MG63 (cell line): ENCODE measurements at regions not wholly inside any gene's neighbourhood (a gene's known extent, or its start where the extent isn't known, plus 50 kb on each side); places are given as distances from the start of the nearest gene placed in this dataset.
"Not testable (repeated sequence)": the region's sequence is repeated elsewhere in the genome, so short reads cannot be mapped to it uniquely, and the experiment has no call there.

ENCODE experiments used
- DNase-seq: peaks from one replicate; pipeline ENCODE4 v3.0.0-alpha.2; 2020
- H3K27me3 ChIP-seq: fragments of 250-450 bp; sonication (Bioruptor Pico); 2 replicates; pipeline ENCODE4 v1.5.1; 2020; ENCODE audit warnings: mild to moderate bottlenecking, moderate library complexity
- H3K36me3 ChIP-seq: fragments of 250-450 bp; sonication (Bioruptor Pico); 2 replicates; pipeline ENCODE4 v1.5.1; 2020; ENCODE audit warnings: mild to moderate bottlenecking, moderate library complexity
- H3K4me3 ChIP-seq: fragments of 250-450 bp; sonication (Bioruptor Pico); 2 replicates; pipeline ENCODE4 v1.5.1; 2020; ENCODE audit warnings: mild to moderate bottlenecking, moderate library complexity
- H3K9me3 ChIP-seq: fragments of 250-450 bp; sonication (Bioruptor Pico); 2 replicates; pipeline ENCODE4 v1.5.1; 2020; ENCODE audit warnings: mild to moderate bottlenecking, moderate library complexity

DNA sequence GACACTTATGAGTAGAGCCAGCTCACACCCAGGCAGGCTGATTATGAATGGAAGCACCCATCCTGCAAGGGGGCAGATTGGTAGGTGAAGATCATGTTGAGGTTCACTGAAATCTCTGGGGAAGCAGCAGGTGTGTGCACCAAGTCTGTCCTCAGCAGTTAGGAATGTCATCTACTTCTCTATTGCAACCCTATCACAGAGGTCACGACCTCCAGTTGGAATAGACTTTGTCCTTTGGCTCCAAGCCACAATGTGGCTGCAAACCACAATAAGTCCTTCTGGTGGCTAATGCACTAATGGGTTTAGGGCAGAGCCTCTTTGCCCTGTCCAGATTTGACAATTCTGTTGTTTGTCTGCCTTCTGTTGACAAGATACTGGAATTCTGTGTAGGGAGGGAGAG is 1056.7 kb downstream of the PCDH19 start:
- H3K9me3 ChIP-seq, result no peaks in the 10 kb centered on the region
- no peak for DNase-seq
- no peaks in the 10 kb centered on the region for H3K27me3 ChIP-seq
- H3K36me3 ChIP-seq, result no peaks in the 10 kb centered on the region
- H3K4me3 ChIP-seq, result no peak overlapping the region

DNA sequence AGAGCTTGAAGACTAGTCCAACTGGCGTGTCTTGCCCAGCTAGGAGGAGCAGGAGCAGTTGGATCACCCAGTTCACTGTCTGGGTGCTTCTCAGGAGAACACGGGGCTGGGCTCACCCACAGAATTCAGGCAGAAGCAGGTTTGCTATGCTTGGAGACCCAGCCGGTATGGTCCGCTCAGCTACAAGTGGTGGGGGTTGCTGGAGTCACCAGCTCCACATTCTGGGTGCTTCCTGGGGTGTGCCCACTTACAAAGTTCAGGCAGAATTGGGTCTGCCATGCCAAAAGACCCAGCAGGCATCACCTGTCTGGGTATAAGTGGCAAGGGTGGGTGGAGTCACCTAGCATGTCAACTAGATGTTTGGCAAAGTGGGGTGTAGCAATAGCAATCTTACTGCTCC is 1061.8 kb downstream of the PCDH19 start:
- no peaks in the 10 kb centered on the region for H3K36me3 ChIP-seq
- DNase-seq, result no peak
- no peak overlapping the region for H3K4me3 ChIP-seq
- H3K27me3 ChIP-seq, result no peaks in the 10 kb centered on the region
- H3K9me3 ChIP-seq, result no peaks in the 10 kb centered on the region; the same call in 1 of the 2 replicates

GRCh38 chrX:99308302-99308701 is 1101.8 kb downstream of the PCDH19 start:
- no peaks in the 10 kb centered on the region for H3K36me3 ChIP-seq
- H3K9me3 ChIP-seq, result no peaks in the 10 kb centered on the region
- H3K4me3 ChIP-seq, result no peak overlapping the region
- DNase-seq, result no peak
- no peaks in the 10 kb centered on the region for H3K27me3 ChIP-seq

- no peak for DNase-seq
- H3K36me3 ChIP-seq, result no peaks in the 10 kb centered on the region
- H3K4me3 ChIP-seq, result no peak overlapping the region
- H3K27me3 ChIP-seq, result no peaks in the 10 kb centered on the region
- no peaks in the 10 kb centered on the region for H3K9me3 ChIP-seq
These were observed 1104.5 kb downstream of the PCDH19 start for GRCh38 chrX:99305573-99305972.

DNA sequence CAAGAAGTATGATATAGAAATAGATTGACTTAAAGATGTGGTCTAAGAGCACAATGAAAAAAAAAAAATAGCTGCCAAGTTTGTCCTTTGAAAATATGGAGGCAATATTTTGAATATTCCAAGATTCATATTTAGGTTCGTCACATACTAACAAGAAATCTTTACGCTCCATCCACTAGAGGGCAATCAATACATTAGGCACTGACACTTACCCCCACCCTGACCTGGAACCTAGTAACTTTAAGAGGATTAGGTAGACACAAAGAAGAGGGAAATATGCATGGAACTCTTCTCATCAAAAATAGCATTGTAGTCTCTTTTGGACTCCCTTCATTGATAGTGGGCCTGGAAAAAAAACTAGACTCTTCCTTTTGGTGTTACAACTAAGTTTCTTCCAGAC is 1108.1 kb downstream of the PCDH19 start:
- no peaks in the 10 kb centered on the region for H3K36me3 ChIP-seq
- H3K9me3 ChIP-seq, result no peaks in the 10 kb centered on the region
- no peak overlapping the region for H3K4me3 ChIP-seq
- no peaks in the 10 kb centered on the region for H3K27me3 ChIP-seq
- no peak for DNase-seq

- no peak for DNase-seq
- no peak overlapping the region for H3K4me3 ChIP-seq
- no peaks in the 10 kb centered on the region for H3K27me3 ChIP-seq
- no peaks in the 10 kb centered on the region for H3K36me3 ChIP-seq
- no peaks in the 10 kb centered on the region for H3K9me3 ChIP-seq
These were observed 1138.4 kb downstream of the PCDH19 start for GRCh38 chrX:99271641-99272040.

- Histone ChIP-seq H3K27me3 (no peaks in the 10 kb centered on the region), H3K9me3 (no peaks in the 10 kb centered on the region), H3K36me3 (no peaks in the 10 kb centered on the region), H3K4me3 (no peak overlapping the region)
- no peak for DNase-seq
These were observed 1143.8 kb downstream of the PCDH19 start for GRCh38 chrX:99266255-99266654.

DNA sequence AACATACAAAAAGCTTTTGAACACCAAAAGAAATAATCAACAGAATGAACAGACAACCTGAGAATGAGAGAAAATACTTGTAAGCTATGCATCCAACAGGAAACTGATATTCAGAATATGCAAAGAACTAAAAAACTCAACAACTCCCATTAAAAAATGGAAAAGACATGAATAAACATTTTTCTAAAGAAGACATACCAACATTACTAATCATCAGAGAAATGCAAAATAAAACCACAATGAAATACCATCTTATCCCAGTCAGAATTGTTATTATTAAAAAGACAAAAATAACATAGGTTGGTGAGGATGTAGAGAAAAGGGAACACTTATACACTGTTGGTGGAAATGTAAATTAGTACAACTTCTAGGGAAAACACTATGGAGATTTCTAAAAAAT is 1161.9 kb downstream of the PCDH19 start:
- Histone ChIP-seq H3K36me3 (no peaks in the 10 kb centered on the region), H3K9me3 (no peaks in the 10 kb centered on the region), H3K4me3 (no peak overlapping the region), H3K27me3 (no peaks in the 10 kb centered on the region)
- DNase-seq, result no peak

GRCh38 chrX:99242001-99242400 is 1168.1 kb downstream of the PCDH19 start:
- H3K27me3 ChIP-seq, result no peaks in the 10 kb centered on the region
- DNase-seq, result peak; percentile 0
- H3K9me3 ChIP-seq, result no peaks in the 10 kb centered on the region
- H3K4me3 ChIP-seq, result no peak overlapping the region
- no peaks in the 10 kb centered on the region for H3K36me3 ChIP-seq

DNA sequence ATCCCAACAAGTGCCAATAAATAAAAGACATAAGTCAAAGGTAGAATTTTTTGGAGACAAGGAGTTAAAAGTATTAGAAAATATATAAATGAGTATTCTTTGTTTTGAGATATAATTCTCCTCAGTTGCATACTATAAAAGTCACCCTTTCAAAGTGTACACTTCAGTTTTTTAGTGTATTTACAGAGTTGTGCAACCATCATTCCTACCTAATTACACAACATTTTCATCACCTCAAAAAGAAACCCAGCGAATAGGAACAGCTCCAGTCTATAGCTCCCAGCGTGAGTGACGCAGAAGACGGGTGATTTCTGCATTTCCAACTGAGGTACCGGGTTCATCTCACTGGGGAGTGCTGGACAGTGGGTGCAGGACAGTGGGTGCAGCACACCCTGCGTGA is 1175.7 kb downstream of the PCDH19 start:
- not testable (repeated sequence) for H3K4me3 ChIP-seq

DNA sequence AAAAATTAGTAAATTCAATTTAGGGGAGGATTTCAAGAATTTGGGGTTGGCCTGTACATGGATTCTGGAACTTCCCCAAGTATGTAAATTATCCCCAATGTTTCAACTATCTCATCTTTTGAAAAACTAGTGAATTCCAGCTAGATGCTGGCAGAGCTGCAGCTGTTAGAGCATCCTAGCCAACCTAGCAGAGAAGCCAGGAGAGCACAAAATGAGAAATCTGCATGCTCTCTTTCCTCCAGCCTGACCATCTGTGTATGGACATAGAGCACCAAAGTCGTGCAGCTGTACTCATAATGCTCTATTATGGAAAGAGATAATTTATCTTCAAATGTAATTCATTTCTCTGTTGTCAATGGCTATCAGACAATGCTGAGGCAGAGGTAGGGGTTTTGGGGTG is 1217.7 kb downstream of the PCDH19 start:
- DNase-seq, result no peak
- H3K9me3 ChIP-seq, result no peaks in the 10 kb centered on the region
- no peak overlapping the region for H3K4me3 ChIP-seq
- H3K36me3 ChIP-seq, result no peaks in the 10 kb centered on the region
- no peaks in the 10 kb centered on the region for H3K27me3 ChIP-seq

More for the DNA sequence above, 1175.7 kb downstream of the PCDH19 start:
- not testable (repeated sequence) for H3K9me3 ChIP-seq, H3K36me3 ChIP-seq, DNase-seq, H3K27me3 ChIP-seq

DNA sequence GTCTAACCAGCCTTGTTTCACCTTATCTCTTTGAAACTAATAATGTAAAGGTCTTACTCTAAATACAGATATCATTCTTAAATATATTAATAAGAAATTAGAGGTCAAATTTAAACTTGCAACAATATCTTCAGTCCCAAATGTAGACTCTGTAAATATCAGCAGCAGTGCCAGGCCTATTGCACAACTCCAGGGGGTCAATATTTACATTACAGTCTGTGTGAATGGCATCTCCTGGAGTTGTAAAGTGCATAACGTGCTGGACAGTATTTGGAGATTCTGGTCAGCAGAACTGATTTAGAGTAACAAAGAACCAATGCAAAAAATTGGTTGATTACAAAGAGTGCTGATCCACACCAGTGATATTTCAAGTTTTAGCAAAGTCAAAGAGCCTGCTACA is 1225.9 kb downstream of the PCDH19 start:
- no peaks in the 10 kb centered on the region for H3K27me3 ChIP-seq
- no peaks in the 10 kb centered on the region for H3K36me3 ChIP-seq
- no peaks in the 10 kb centered on the region for H3K9me3 ChIP-seq
- DNase-seq, result no peak
- no peak overlapping the region for H3K4me3 ChIP-seq

DNA sequence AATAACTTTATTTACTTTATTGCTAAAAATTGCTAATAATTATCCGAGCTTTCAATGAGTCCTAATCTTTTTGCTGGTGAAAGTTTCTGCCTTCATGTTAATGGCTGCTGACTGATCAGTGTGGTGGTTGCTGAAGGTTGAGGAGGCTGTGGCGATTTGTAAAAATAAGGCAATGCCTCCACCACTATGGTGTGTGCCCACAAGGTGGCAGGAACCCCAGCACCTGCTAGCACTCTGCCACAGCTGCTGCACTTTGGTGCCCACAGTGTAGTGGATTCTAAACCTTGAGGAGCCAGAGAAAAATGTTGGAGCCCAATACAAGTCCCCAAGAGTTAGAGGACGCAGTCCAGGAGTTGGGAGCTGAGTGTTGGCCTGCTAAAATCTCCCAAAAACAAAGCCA is 1237.1 kb downstream of the PCDH19 start:
- H3K27me3 ChIP-seq, result no peaks in the 10 kb centered on the region
- no peaks in the 10 kb centered on the region for H3K9me3 ChIP-seq
- H3K4me3 ChIP-seq, result no peak overlapping the region
- DNase-seq, result peak; percentile 0
- H3K36me3 ChIP-seq, result no peaks in the 10 kb centered on the region

DNA sequence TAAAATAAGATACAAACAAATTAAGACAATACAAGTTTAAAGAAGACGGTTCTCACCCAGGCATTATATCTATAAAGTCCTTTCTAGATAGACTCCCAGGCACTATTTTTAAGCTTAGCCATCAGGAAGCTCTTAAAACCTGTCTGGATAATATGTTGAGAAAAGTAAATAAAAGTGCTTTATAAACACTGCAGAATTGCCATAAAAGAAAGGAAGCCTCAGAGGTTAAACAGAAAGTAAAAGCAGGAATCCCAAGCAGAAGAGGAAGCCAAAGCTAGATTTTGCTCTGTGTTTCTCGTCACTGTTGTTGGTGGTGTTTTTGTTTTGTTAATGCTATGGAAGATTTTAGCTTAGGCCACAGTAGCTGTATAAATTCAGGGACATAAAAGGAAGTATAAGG is 1267.3 kb downstream of the PCDH19 start:
- Histone ChIP-seq H3K36me3 (no peaks in the 10 kb centered on the region), H3K27me3 (no peaks in the 10 kb centered on the region), H3K4me3 (peak overlapping the region; percentile 7), H3K9me3 (no peaks in the 10 kb centered on the region)
- no peak for DNase-seq

DNA sequence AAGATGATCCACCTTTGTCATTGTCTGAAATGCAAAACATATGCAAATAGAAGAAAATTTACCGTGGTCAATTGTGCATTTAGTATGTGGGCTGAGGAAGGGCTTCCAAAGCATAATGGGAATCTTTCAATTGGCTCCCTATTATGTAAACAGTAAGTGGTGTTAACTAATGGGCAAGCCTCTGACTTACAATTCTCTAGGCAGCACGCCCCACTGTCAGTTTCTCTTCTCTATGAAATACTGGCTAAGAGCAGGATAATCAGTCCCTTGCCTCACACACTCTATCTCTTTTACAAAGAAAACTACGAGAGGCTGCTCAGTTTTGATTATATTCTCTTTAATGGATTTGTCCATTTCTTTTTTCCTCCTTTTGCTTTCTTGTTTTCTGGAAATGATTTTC is 1272.6 kb downstream of the PCDH19 start:
- Histone ChIP-seq H3K27me3 (no peaks in the 10 kb centered on the region), H3K36me3 (no peaks in the 10 kb centered on the region), H3K4me3 (no peak overlapping the region), H3K9me3 (no peaks in the 10 kb centered on the region)
- DNase-seq, result no peak

- no peaks in the 10 kb centered on the region for H3K27me3 ChIP-seq
- no peaks in the 10 kb centered on the region for H3K9me3 ChIP-seq
- no peak overlapping the region for H3K4me3 ChIP-seq
- H3K36me3 ChIP-seq, result no peaks in the 10 kb centered on the region
- DNase-seq, result no peak
These were observed 1293.1 kb downstream of the PCDH19 start for GRCh38 chrX:99117011-99117410.

- Histone ChIP-seq H3K36me3 (no peaks in the 10 kb centered on the region), H3K27me3 (no peaks in the 10 kb centered on the region)
These were observed 1314.0 kb downstream of the PCDH19 start for GRCh38 chrX:99095965-99096635.

DNA sequence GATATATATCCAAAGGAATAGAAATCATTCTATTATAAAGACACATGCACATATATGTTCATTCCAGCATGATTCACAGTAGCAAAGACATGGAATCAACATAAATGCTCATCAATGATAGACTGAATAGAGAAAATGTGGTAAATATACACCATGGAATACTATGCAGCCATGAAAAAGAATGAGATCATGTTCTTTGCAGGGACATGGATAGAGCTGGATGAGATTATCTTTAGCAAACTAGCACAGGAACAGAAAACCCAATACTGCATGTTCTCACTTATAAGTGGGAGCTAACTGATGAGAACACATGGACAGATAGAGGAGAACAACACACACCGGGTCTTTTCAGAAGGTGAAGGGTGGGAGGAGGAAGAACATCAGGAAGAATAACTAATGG is 1318.6 kb downstream of the PCDH19 start:
- Histone ChIP-seq H3K4me3 (no peak overlapping the region), H3K36me3 (no peaks in the 10 kb centered on the region), H3K27me3 (no peaks in the 10 kb centered on the region), H3K9me3 (no peaks in the 10 kb centered on the region)
- no peak for DNase-seq

More at GRCh38 chrX:99095965-99096635, 1314.0 kb downstream of the PCDH19 start:
- H3K9me3 ChIP-seq, result no peaks in the 10 kb centered on the region
- H3K4me3 ChIP-seq, result no peak overlapping the region
- no peak for DNase-seq

- H3K4me3 ChIP-seq, result no peak overlapping the region
- no peaks in the 10 kb centered on the region for H3K9me3 ChIP-seq
- no peaks in the 10 kb centered on the region for H3K36me3 ChIP-seq
- DNase-seq, result peak; percentile 80
- no peaks in the 10 kb centered on the region for H3K27me3 ChIP-seq
These were observed 1331.8 kb downstream of the PCDH19 start for GRCh38 chrX:99078301-99078700.
